HepG2 (cell line): ENCODE measurements at regions not wholly inside any gene's neighbourhood (a gene's known extent, or its start where the extent isn't known, plus 50 kb on each side); places are given as distances from the start of the nearest gene placed in this dataset.

ENCODE experiments used
- ATAC-seq: fragments of 200-7000 bp; cut with Tn5 transposase; 3 replicates; pipeline ENCODE4 v1.9.1; 2020; ENCODE audit warnings: mild to moderate bottlenecking, moderate library complexity
- BruUV-seq: library from RNA; stranded (reverse); fragments of 400-500 nt; replicated peaks from 2 replicates; lab custom pipeline; 2021; lab: Mats Ljungman, UMichigan
- CTCF ChIA-PET: fragments of 300-600 bp; formaldehyde crosslinking; extraction: SDS; loops from one replicate; lab custom pipeline; 2021; ENCODE audit warnings: low total read pairs, inconsistent platforms, low intra/inter-chr PET ratio; lab: Yijun Ruan, JAX
- POLR2A ChIA-PET: fragments of 350-600 bp; sonication (Branson Sonifier 250); formaldehyde crosslinking; loops from one replicate; lab custom pipeline; 2020; ENCODE audit warnings: antibody characterized with exemption, inconsistent platforms; lab: Yijun Ruan, JAX
- DNase-seq: peaks from one replicate; pipeline ENCODE4 v3.0.0-alpha.2; 2015; ENCODE audit warnings: low spot score
- FAIRE-seq: peaks from 3 replicates; lab custom pipeline; 2011; peaks lifted over from hg19 to GRCh38; lab: Jason Lieb, UNC
- H2AFZ ChIP-seq: one replicate; pipeline ENCODE4 v1.6.1; 2011; ENCODE audit warnings: low read length, inconsistent platforms
- H3K27ac ChIP-seq: fragments of 300-600 bp; 3 replicates; pipeline ENCODE4 v1.8.0; 2011; ENCODE audit warnings: mixed run types, mild to moderate bottlenecking, mixed read lengths, low read length, inconsistent platforms; ENCODE audit not compliant: insufficient read depth; ENCODE audit errors: extremely low read length
- H3K27me3 ChIP-seq, 2 experiments: fragments of 200-600 bp in 1 of 2; 2 replicates in 1 of 2; 3 replicates in 1 of 2; pipeline versions ENCODE4 v1.6.0 to v1.8.0; 2011; ENCODE audit warnings: low read length in 2 of 2, mild to moderate bottlenecking in 2 of 2, moderate library complexity in 2 of 2, inconsistent platforms in 1 of 2; ENCODE audit not compliant: insufficient read depth in 2 of 2, control insufficient read depth in 1 of 2
- H3K36me3 ChIP-seq, 2 experiments: fragments of 200-600 bp in 1 of 2; replicated peaks in 1 of 2; 2 replicates in 1 of 2; 3 replicates in 1 of 2; pipeline versions ENCODE4 v1.5.1 to v1.8.0; 2011; ENCODE audit warnings: low read length in 2 of 2, inconsistent platforms in 1 of 2; ENCODE audit not compliant: insufficient read depth in 2 of 2, control insufficient read depth in 1 of 2
- H3K4me1 ChIP-seq: 2 replicates; pipeline ENCODE4 v1.5.1; 2012; ENCODE audit warnings: low read length, inconsistent platforms; ENCODE audit not compliant: insufficient read depth
- H3K4me2 ChIP-seq: 2 replicates; pipeline ENCODE4 v1.6.0; 2011; ENCODE audit warnings: low read depth, low read length, inconsistent platforms
- H3K4me3 ChIP-seq, 3 experiments: fragments of 200-600 bp in 1 of 3; sonication (generic), shearing (Covaris generic) in 1 of 3; replicated peaks in 1 of 3; 2 replicates each; pipeline ENCODE4 v1.5.1; 2011 to 2016; ENCODE audit warnings: low read length in 3 of 3, inconsistent platforms in 2 of 3, low read depth in 2 of 3, mild to moderate bottlenecking in 2 of 3, control low read depth in 1 of 3, mixed read lengths in 1 of 3; ENCODE audit not compliant: insufficient read depth in 1 of 3
- H3K79me2 ChIP-seq: one replicate; pipeline ENCODE4 v1.6.1; 2011; ENCODE audit warnings: low read length, inconsistent platforms; ENCODE audit not compliant: insufficient read depth
- H3K9ac ChIP-seq: 2 replicates; pipeline ENCODE4 v1.6.0; 2011; ENCODE audit warnings: mild to moderate bottlenecking, low read depth, low read length, inconsistent platforms; ENCODE audit not compliant: insufficient read depth
- H3K9me3 ChIP-seq: 2 replicates; pipeline ENCODE4 v1.5.1; 2012; ENCODE audit warnings: mild to moderate bottlenecking, low read length
- H4K20me1 ChIP-seq: 2 replicates; pipeline ENCODE4 v1.6.0; 2011; ENCODE audit warnings: inconsistent platforms, mild to moderate bottlenecking, low read length, moderate library complexity; ENCODE audit not compliant: insufficient read depth
- AHR ChIP-seq: IDR thresholded peaks from 2 replicates; pipeline ENCODE4 v1.6.1; 2018; ENCODE audit warnings: missing genetic modification reagents, missing compliant biosample characterization
- ATAD3A ChIP-seq: sonication (generic); formaldehyde crosslinking; IDR thresholded peaks from 2 replicates; pipeline ENCODE4 v1.4.0; 2020; ENCODE audit warnings: missing genetic modification reagents
- GABPB1 ChIP-seq: IDR thresholded peaks from 2 replicates; pipeline ENCODE4 v1.6.1; 2016; ENCODE audit warnings: mild to moderate bottlenecking, missing genetic modification reagents, moderate library complexity, missing compliant biosample characterization
- HDAC1 ChIP-seq: sonication (generic); formaldehyde crosslinking; IDR thresholded peaks from 2 replicates; pipeline ENCODE4 v1.5.1; 2020; ENCODE audit warnings: mild to moderate bottlenecking, missing genetic modification reagents
- MLXIP ChIP-seq: sonication (generic); formaldehyde crosslinking; IDR thresholded peaks from 2 replicates; pipeline ENCODE4 v1.9.0; 2021; ENCODE audit warnings: missing genetic modification reagents, borderline replicate concordance
- PPARG ChIP-seq: conservative IDR thresholded peaks from 2 replicates; pipeline ENCODE4 v1.6.1; 2016; ENCODE audit warnings: missing biosample characterization, missing genetic modification reagents
- RBAK ChIP-seq: sonication (generic); formaldehyde crosslinking; IDR thresholded peaks from 2 replicates; pipeline ENCODE4 v1.5.1; 2020; ENCODE audit warnings: mild to moderate bottlenecking, missing genetic modification reagents
- SETDB1 ChIP-seq: sonication (generic); formaldehyde crosslinking; IDR thresholded peaks from 2 replicates; pipeline ENCODE4 v1.5.1; 2020; ENCODE audit warnings: missing genetic modification reagents, mild to moderate bottlenecking, borderline replicate concordance
- SMARCE1 ChIP-seq: fragments of 450-650 bp; IDR thresholded peaks from 2 replicates; pipeline ENCODE4 v1.6.1; 2017; ENCODE audit warnings: borderline replicate concordance
- SNAI1 ChIP-seq: sonication (generic); formaldehyde crosslinking; IDR thresholded peaks from 2 replicates; pipeline ENCODE4 v1.5.0; 2020; ENCODE audit warnings: mild to moderate bottlenecking, missing genetic modification reagents, borderline replicate concordance
- SNAPC2 ChIP-seq: sonication (generic); formaldehyde crosslinking; IDR thresholded peaks from 2 replicates; pipeline ENCODE4 v1.8.1; 2022; ENCODE audit warnings: mild to moderate bottlenecking, missing genetic modification reagents
- SRSF4 ChIP-seq: fragments of 200-400 bp; formaldehyde crosslinking; IDR thresholded peaks from one replicate; pipeline ENCODE4 v1.6.1; 2018; ENCODE audit warnings: mild to moderate bottlenecking, low read depth, low read length, moderate library complexity; ENCODE audit not compliant: poor library complexity, severe bottlenecking
- THRA ChIP-seq: sonication (generic); formaldehyde crosslinking; IDR thresholded peaks from 2 replicates; pipeline ENCODE4 v1.4.0; 2020; ENCODE audit warnings: missing genetic modification reagents, borderline replicate concordance
- ZFP37 ChIP-seq: sonication (generic); formaldehyde crosslinking; IDR thresholded peaks from 2 replicates; pipeline ENCODE4 v1.4.0; 2020; ENCODE audit warnings: missing genetic modification reagents, borderline replicate concordance
- ZKSCAN1 ChIP-seq: fragments of 150-350 bp; IDR thresholded peaks from 2 replicates; pipeline ENCODE4 v1.6.1; 2014; ENCODE audit warnings: low read length
- ZNF713 ChIP-seq: sonication (generic); formaldehyde crosslinking; IDR thresholded peaks from 2 replicates; pipeline ENCODE4 v1.4.0; 2020; ENCODE audit warnings: mild to moderate bottlenecking, missing genetic modification reagents
- ZNF841 ChIP-seq: sonication (generic); formaldehyde crosslinking; IDR thresholded peaks from 2 replicates; pipeline ENCODE4 v1.8.1; 2023; ENCODE audit warnings: missing genetic modification reagents, borderline replicate concordance
- WGBS: methylation state at CpG from one replicate; pipeline ENCODE4 v1.1.6; 2017; ENCODE audit warnings: low lambda C conversion rate; 5-methylcytosine and 5-hydroxymethylcytosine counted together
- in situ Hi-C: cut with HindIII; loops from 2 replicates; pipeline ENCODE4 v1.10.0; 2017; ENCODE audit warnings: low pct_unique_long_range_greater_than_20kb; ENCODE audit not compliant: extremely low pct_ligation_motif_present
- intact Hi-C: fragments of 100-400 bp; cut with micrococcal nuclease; formaldehyde crosslinking; loops from one replicate; pipeline ENCODE4 v1.10.0; 2022; ENCODE audit not compliant: unreplicated experiment
- TF ChIP-seq, protein P1 (sequence below): sonication (generic); formaldehyde crosslinking; IDR thresholded peaks from 2 replicates; pipeline ENCODE4 v1.4.0; 2020; ENCODE audit warnings: mild to moderate bottlenecking, missing genetic modification reagents

DNA sequence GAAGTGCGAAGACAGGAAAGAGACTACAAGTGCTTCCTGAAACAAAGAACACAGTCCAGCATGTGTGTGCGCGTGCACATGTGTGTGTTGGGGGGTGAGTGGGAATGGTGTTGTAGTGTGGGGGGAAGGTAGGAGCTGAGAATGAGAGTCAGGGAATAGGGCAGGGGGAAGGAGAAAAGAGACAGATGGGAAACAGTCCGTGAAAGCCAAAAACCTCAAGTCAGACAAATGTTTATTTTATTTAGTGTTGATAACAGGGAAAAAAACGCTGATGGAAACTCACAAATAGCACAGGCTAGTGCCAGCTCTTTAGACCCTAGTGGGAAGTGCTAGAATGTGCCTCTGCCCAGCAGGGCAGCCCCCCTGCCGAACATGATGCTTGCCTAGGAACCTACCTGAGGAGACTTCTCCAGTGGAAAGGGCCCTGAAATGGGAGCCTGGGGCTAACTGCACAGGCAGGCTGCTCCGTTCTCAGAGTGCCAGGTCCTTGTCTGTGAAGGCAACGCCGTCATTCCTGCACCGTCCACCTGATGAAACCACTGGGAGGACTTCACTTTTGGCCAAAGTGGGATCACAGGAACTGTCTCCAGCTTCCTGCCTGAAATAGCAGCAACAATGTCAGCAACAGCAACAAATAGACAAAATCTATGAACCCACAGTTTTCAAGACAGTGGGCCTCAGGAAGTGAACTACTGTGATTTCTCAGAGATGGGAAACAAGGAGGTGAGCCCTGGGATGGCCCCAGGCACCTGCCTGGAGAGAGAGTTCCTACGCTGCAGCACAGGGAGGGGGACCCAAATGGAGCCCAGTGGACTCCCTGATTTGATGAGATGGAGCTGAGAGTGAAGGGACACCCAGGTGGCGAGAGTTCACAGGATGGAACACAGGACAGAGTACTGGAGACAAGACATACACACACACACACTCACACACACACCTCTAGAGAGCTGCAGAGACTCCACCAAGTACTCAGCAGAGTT lies 379.7 kb downstream of the RPS24 start:
- H3K36me3 ChIP-seq: no peaks in the 10 kb centered on the region
- H3K4me1 ChIP-seq: no peaks in the 10 kb centered on the region
- H3K9me3 ChIP-seq: no peaks in the 10 kb centered on the region
- BruUV-seq: no TSS peak
- H3K27me3 ChIP-seq: peaks cover 1 to 56% of the 10 kb centered on the region in 2 experiments; a peak in 3 of 5 replicates
- intact Hi-C loops: no loop called here
- WGBS: 42% methylated on average over 9 of the region's 12 CpGs
- POLR2A ChIA-PET: no interaction called here
- no peaks in the 10 kb centered on the region for H3K79me2 ChIP-seq
- DNase-seq: no peak
- no peak for ATAC-seq
- no peak overlapping the region for H3K4me2 ChIP-seq
- H3K4me3 ChIP-seq: no peak overlapping the region
- CTCF ChIA-PET: no interaction called here
- no peak overlapping the region for H3K27ac ChIP-seq
- no peak overlapping the region for H3K9ac ChIP-seq
- in situ Hi-C loops: no loop called here
- no peak for TF ChIP-seq ZNF713 (CRISPR knock-in tag)
- no peak for TF ChIP-seq ZNF841 (CRISPR knock-in tag)
- no peak for TF ChIP-seq ZKSCAN1
- no peak for TF ChIP-seq HDAC1 (CRISPR knock-in tag)
- TF ChIP-seq ATAD3A (CRISPR knock-in tag): no peak
- TF ChIP-seq, protein P1, sequence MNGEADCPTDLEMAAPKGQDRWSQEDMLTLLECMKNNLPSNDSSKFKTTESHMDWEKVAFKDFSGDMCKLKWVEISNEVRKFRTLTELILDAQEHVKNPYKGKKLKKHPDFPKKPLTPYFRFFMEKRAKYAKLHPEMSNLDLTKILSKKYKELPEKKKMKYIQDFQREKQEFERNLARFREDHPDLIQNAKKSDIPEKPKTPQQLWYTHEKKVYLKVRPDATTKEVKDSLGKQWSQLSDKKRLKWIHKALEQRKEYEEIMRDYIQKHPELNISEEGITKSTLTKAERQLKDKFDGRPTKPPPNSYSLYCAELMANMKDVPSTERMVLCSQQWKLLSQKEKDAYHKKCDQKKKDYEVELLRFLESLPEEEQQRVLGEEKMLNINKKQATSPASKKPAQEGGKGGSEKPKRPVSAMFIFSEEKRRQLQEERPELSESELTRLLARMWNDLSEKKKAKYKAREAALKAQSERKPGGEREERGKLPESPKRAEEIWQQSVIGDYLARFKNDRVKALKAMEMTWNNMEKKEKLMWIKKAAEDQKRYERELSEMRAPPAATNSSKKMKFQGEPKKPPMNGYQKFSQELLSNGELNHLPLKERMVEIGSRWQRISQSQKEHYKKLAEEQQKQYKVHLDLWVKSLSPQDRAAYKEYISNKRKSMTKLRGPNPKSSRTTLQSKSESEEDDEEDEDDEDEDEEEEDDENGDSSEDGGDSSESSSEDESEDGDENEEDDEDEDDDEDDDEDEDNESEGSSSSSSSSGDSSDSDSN (CRISPR knock-in tag): no peak
- no peak for TF ChIP-seq SNAI1 (CRISPR knock-in tag)
- TF ChIP-seq ZFP37 (CRISPR knock-in tag): no peak
- TF ChIP-seq AHR (CRISPR knock-in tag): no peak
- TF ChIP-seq PPARG (CRISPR knock-in tag): no peak
- TF ChIP-seq SNAPC2: no peak
- no peak for TF ChIP-seq THRA
- no peak for TF ChIP-seq GABPB1 (CRISPR knock-in tag)
- TF ChIP-seq MLXIP (CRISPR knock-in tag): no peak
- TF ChIP-seq SMARCE1: no peak
- TF ChIP-seq RBAK (CRISPR knock-in tag): no peak
- TF ChIP-seq SRSF4: no peak
- TF ChIP-seq SETDB1 (CRISPR knock-in tag): no peak
- H4K20me1 ChIP-seq: no peaks in the 10 kb centered on the region
- no peak for FAIRE-seq
- no peak overlapping the region for H2AFZ ChIP-seq
